Smooth muscle cell (in vitro differentiated cells): ENCODE measurements at regions not wholly inside any gene's neighbourhood (a gene's known extent, or its start where the extent isn't known, plus 50 kb on each side); places are given as distances from the start of the nearest gene placed in this dataset.

Experiments used
- DNase-seq: peaks from one replicate; lab custom pipeline; 2025; ENCODE audit not compliant: unreplicated experiment; lab: John Stamatoyannopoulos, UW
- H2AFZ ChIP-seq: fragments of 200-600 bp; sonication (generic); 2 replicates; pipeline ENCODE4 v1.6.0; 2016; ENCODE audit warnings: antibody characterized with exemption, low read depth, mild to moderate bottlenecking
- H3F3A ChIP-seq: fragments of 200-600 bp; sonication (generic); 2 replicates; pipeline ENCODE4 v1.6.0; 2017; ENCODE audit warnings: antibody characterized with exemption, low read depth
- H3K27ac ChIP-seq: fragments of 200-600 bp; sonication (generic); 2 replicates; pipeline ENCODE4 v1.5.1; 2016; ENCODE audit warnings: low read depth, mild to moderate bottlenecking
- H3K27me3 ChIP-seq: fragments of 200-600 bp; sonication (generic); 2 replicates; pipeline ENCODE4 v1.6.1; 2016; ENCODE audit warnings: low read depth, mild to moderate bottlenecking
- H3K36me3 ChIP-seq: fragments of 200-600 bp; sonication (generic); 2 replicates; pipeline ENCODE4 v1.5.1; 2016; ENCODE audit warnings: low read depth
- H3K4me1 ChIP-seq: fragments of 200-600 bp; sonication (generic); 2 replicates; pipeline ENCODE4 v1.5.1; 2016; ENCODE audit warnings: low read depth
- H3K4me2 ChIP-seq: fragments of 200-600 bp; sonication (generic); 2 replicates; pipeline ENCODE4 v1.6.0; 2016; ENCODE audit warnings: mild to moderate bottlenecking
- H3K4me3 ChIP-seq: fragments of 200-600 bp; sonication (generic); 2 replicates; pipeline ENCODE4 v1.5.1; 2016; ENCODE audit warnings: mild to moderate bottlenecking
- H3K79me2 ChIP-seq: fragments of 200-600 bp; sonication (generic); 2 replicates; pipeline ENCODE4 v1.6.0; 2016; ENCODE audit warnings: low read depth, mild to moderate bottlenecking
- H3K9ac ChIP-seq: fragments of 200-600 bp; sonication (generic); 2 replicates; pipeline ENCODE4 v1.6.0; 2016; ENCODE audit warnings: low read depth
- H3K9me3 ChIP-seq: fragments of 200-600 bp; sonication (generic); replicated peaks from 2 replicates; pipeline ENCODE4 v1.5.1; 2016; ENCODE audit warnings: low read depth
- H4K20me1 ChIP-seq: fragments of 200-600 bp; sonication (generic); 2 replicates; pipeline ENCODE4 v1.6.0; 2016; ENCODE audit warnings: low read depth
- CTCF ChIP-seq: fragments of 200-600 bp; sonication (generic); IDR thresholded peaks from 2 replicates; pipeline ENCODE4 v1.5.1; 2017; ENCODE audit warnings: borderline replicate concordance, mild to moderate bottlenecking, antibody characterized with exemption; ENCODE audit not compliant: insufficient read depth, poor library complexity, severe bottlenecking
- WGBS: methylation state at CpG from one replicate; pipeline ENCODE4 v1.1.7; 2016; ENCODE audit warnings: low lambda C conversion rate; 5-methylcytosine and 5-hydroxymethylcytosine counted together

DNA sequence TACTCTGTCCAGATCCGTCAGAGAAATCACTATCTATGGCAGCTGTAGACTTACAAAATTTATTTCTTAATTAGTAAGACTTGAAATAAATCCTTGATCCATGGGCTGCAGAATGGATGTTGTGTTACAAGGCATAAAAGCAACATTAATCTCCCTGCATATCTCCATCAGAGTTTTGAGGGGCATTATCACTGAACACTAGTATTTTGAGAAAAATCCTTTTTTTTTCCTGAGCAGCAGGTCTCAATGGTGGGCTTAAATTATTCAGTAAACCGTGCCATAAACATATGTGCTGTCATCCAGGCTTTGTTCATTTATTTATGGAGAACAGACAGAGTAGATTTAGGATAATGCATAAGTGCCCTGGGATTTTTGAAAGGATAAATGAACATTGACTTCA is 457.9 kb upstream of the CTSO start:
- no peaks in the 10 kb centered on the region for H3K27me3 ChIP-seq
- H2AFZ ChIP-seq, result no peak overlapping the region
- H3K4me3 ChIP-seq, result no peak overlapping the region
- H3K27ac ChIP-seq, result no peak overlapping the region
- no peaks in the 10 kb centered on the region for H3K9me3 ChIP-seq
- no peak for DNase-seq
- no peak for TF ChIP-seq CTCF
- H3K79me2 ChIP-seq, result no peaks in the 10 kb centered on the region
- WGBS, result 43% methylated on average over 2 of the region's 2 CpGs
- no peak overlapping the region for H3K4me2 ChIP-seq
- no peaks in the 10 kb centered on the region for H4K20me1 ChIP-seq
- H3F3A ChIP-seq, result peaks cover 17% of the 10 kb centered on the region
- H3K4me1 ChIP-seq, result no peaks in the 10 kb centered on the region
- H3K9ac ChIP-seq, result no peak overlapping the region
- no peaks in the 10 kb centered on the region for H3K36me3 ChIP-seq

DNA sequence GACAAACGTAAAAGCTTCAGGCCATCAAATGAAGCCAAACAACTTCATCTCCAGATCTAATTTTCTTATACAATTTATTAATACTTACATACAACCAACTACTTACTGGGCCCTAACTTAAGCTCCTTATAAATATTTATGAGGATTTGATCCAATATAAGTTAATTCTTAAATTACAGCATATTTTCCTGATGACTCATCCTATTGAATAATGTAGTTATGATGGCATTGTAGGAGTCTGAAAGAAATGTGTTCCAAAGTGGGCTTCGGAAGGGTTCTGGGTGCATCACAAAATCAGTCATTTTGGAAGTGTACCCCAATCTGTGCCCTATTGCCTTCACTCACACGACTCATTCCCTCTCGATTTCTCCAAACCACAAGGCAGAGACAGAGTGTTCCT is 455.1 kb upstream of the CTSO start:
- no peaks in the 10 kb centered on the region for H3K36me3 ChIP-seq
- no peak overlapping the region for H3K9ac ChIP-seq
- DNase-seq, result no peak
- no peak overlapping the region for H3K4me2 ChIP-seq
- TF ChIP-seq CTCF, result no peak
- no peak overlapping the region for H3K4me3 ChIP-seq
- WGBS, result 97% methylated on average over 4 of the region's 4 CpGs
- peaks cover 5% of the 10 kb centered on the region for H3F3A ChIP-seq
- H3K27ac ChIP-seq, result no peak overlapping the region
- H4K20me1 ChIP-seq, result no peaks in the 10 kb centered on the region
- no peaks in the 10 kb centered on the region for H3K27me3 ChIP-seq
- no peak overlapping the region for H2AFZ ChIP-seq
- H3K4me1 ChIP-seq, result no peaks in the 10 kb centered on the region
- H3K79me2 ChIP-seq, result no peaks in the 10 kb centered on the region
- H3K9me3 ChIP-seq, result peaks cover 4% of the 10 kb centered on the region

- Histone ChIP-seq H2AFZ (no peak overlapping the region), H3F3A (no peaks in the 10 kb centered on the region), H3K9ac (no peak overlapping the region), H3K4me1 (no peaks in the 10 kb centered on the region), H3K27ac (no peak overlapping the region), H3K79me2 (no peaks in the 10 kb centered on the region), H3K27me3 (no peaks in the 10 kb centered on the region), H3K36me3 (no peaks in the 10 kb centered on the region), H3K4me2 (no peak overlapping the region), H3K4me3 (no peak overlapping the region), H4K20me1 (no peaks in the 10 kb centered on the region), H3K9me3 (peaks cover 15% of the 10 kb centered on the region)
- no peak for DNase-seq
- 51% methylated on average over 2 of the region's 2 CpGs for WGBS
- TF ChIP-seq CTCF, result no peak
These were observed 447.7 kb upstream of the CTSO start for GRCh38 chr4:156401371-156401770.

DNA sequence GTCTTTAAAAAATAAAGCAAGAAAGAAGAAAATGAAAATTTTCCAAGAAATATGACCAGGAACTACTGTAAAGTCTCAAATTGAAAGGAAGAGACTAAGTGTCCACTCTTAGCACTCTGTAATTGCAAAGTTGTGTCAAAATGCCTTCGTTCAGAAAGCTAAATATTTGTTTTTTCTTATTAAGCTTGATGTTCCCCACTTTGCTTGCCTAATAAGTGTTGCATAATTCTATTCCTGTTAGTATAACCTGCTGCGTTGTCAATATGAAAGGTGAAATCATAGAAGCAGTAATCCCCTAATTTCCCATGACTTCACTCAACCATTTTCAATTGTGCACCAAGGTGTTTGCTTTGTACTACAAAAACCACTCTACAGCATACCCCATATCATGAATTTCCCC is 442.9 kb upstream of the CTSO start:
- Histone ChIP-seq H3K27ac (no peak overlapping the region), H3K27me3 (no peaks in the 10 kb centered on the region), H3K79me2 (no peaks in the 10 kb centered on the region), H3K9ac (no peak overlapping the region), H3K36me3 (no peaks in the 10 kb centered on the region), H2AFZ (no peak overlapping the region), H3K4me3 (no peak overlapping the region), H3K9me3 (no peaks in the 10 kb centered on the region), H3F3A (no peaks in the 10 kb centered on the region), H3K4me2 (no peak overlapping the region), H4K20me1 (no peaks in the 10 kb centered on the region), H3K4me1 (no peaks in the 10 kb centered on the region)
- DNase-seq, result no peak
- 91% methylated on average over 2 of the region's 2 CpGs for WGBS
- no peak for TF ChIP-seq CTCF
